Adrenal gland (tissue), 5 donors: ENCODE measurements at regions not wholly inside any gene's neighbourhood (a gene's known extent, or its start where the extent isn't known, plus 50 kb on each side); places are given as distances from the start of the nearest gene placed in this dataset.

ENCODE experiments used
- CTCF ChIP-seq, 6 experiments: fragments of 450-650 bp in 4 of 6; fragments of 200-600 bp in 2 of 6; sonication (generic) in 1 of 6; IDR thresholded peaks; 1 replicate in 5 of 6; 2 replicates in 1 of 6; pipeline versions ENCODE4 v1.5.1 to v1.8.0; 2016 to 2021; ENCODE audit warnings: antibody characterized with exemption in 6 of 6, mild to moderate bottlenecking in 2 of 6, moderate library complexity in 1 of 6
- POLR2A ChIP-seq, 2 donors: fragments of 450-650 bp; IDR thresholded peaks; one replicate each; pipeline ENCODE4 v1.6.1; 2017; ENCODE audit warnings: antibody characterized with exemption in 2 of 2, mild to moderate bottlenecking in 2 of 2, moderate library complexity in 1 of 2
- donor health status: DM: no; HTN: no; CAD: no.

- no peak for TF ChIP-seq CTCF (IDR thresholded peaks at IDR 0.05)
- TF ChIP-seq POLR2A (IDR thresholded peaks at IDR 0.05): no peak
These were observed 387.5 kb upstream of the RAG2 start for GRCh38 chr11:36985562-36985961.
